A549 (cell line): ENCODE measurements at regions not wholly inside any gene's neighbourhood (a gene's known extent, or its start where the extent isn't known, plus 50 kb on each side); places are given as distances from the start of the nearest gene placed in this dataset.

ENCODE experiments used
- ATAC-seq, 2 experiments: fragments of 200-7000 bp in 1 of 2; fragments of >200 bp in 1 of 2; cut with Nextera tagmentation in 1 of 2; cut with Tn5 transposase in 1 of 2; 3 replicates each; pipeline versions ENCODE4 v1.8.0 to v1.9.1; 2018 to 2020; ENCODE audit warnings: mild to moderate bottlenecking in 1 of 2, moderate library complexity in 1 of 2
- CTCF ChIA-PET: fragments of 300-600 bp; sonication (Branson Sonifier 250); formaldehyde crosslinking; extraction: SDS; loops from one replicate; lab custom pipeline; 2021; ENCODE audit warnings: antibody characterized with exemption, inconsistent platforms; lab: Yijun Ruan, JAX
- POLR2A ChIA-PET: fragments of 350-600 bp; formaldehyde crosslinking; extraction: SDS; loops from one replicate; lab custom pipeline; 2021; ENCODE audit warnings: antibody characterized with exemption, inconsistent platforms; lab: Yijun Ruan, JAX
- DNase-seq, 2 experiments: peaks; one replicate each; pipeline versions ENCODE4 v3.0.0 to v3.0.0-alpha.2; 2011 to 2016; ENCODE audit warnings: low read depth in 1 of 2, low spot score in 1 of 2
- FAIRE-seq: peaks from 2 replicates; lab custom pipeline; 2011; peaks lifted over from hg19 to GRCh38; lab: Jason Lieb, UNC
- H3K27ac ChIP-seq, 2 experiments: fragments of >200 bp; sonication (Bioruptor Twin); formaldehyde crosslinking; 3 replicates each; pipeline ENCODE4 v1.5.1; 2016 to 2017
- H3K4me1 ChIP-seq: fragments of >200 bp; sonication (Bioruptor Twin); formaldehyde crosslinking; 3 replicates; pipeline ENCODE4 v1.6.1; 2016
- H3K4me2 ChIP-seq: fragments of >200 bp; sonication (Bioruptor Twin); formaldehyde crosslinking; 3 replicates; pipeline ENCODE4 v1.6.1; 2016
- H3K4me3 ChIP-seq: fragments of >200 bp; sonication (Bioruptor Twin); formaldehyde crosslinking; 3 replicates; pipeline ENCODE4 v1.5.1; 2016
- H3K9me3 ChIP-seq: fragments of >200 bp; sonication (Bioruptor Twin); formaldehyde crosslinking; 3 replicates; pipeline ENCODE4 v1.6.1; 2016
- CEBPB ChIP-seq, 2 experiments: fragments of >200 bp in 1 of 2; sonication (Bioruptor Twin) in 1 of 2; formaldehyde crosslinking in 1 of 2; IDR thresholded peaks; 2 replicates each; pipeline ENCODE4 v1.6.1; 2012 to 2016
- ELK1 ChIP-seq: fragments of 150-350 bp; IDR thresholded peaks from 2 replicates; pipeline ENCODE4 v1.6.1; 2014; ENCODE audit warnings: low read depth, mild to moderate bottlenecking, low read length
- JUNB ChIP-seq: fragments of >200 bp; sonication (Bioruptor Twin); formaldehyde crosslinking; IDR thresholded peaks from 2 replicates; pipeline ENCODE4 v1.6.1; 2016
- KDM1A ChIP-seq: fragments of 200-600 bp; sonication (generic); IDR thresholded peaks from 2 replicates; pipeline ENCODE4 v1.6.1; 2016; ENCODE audit warnings: low read depth, mild to moderate bottlenecking
- KDM5A ChIP-seq: fragments of 200-600 bp; sonication (generic); IDR thresholded peaks from 2 replicates; pipeline ENCODE4 v1.6.1; 2016; ENCODE audit warnings: antibody characterized with exemption, mild to moderate bottlenecking
- MAFK ChIP-seq: fragments of 450-650 bp; IDR thresholded peaks from 2 replicates; pipeline ENCODE4 v1.6.1; 2014; ENCODE audit not compliant: partially characterized antibody
- MAZ ChIP-seq: fragments of 150-350 bp; IDR thresholded peaks from 2 replicates; pipeline ENCODE4 v1.6.1; 2014; ENCODE audit warnings: antibody characterized with exemption, low read depth, low read length, borderline replicate concordance
- NFE2L2 ChIP-seq: fragments of 150-350 bp; conservative IDR thresholded peaks from 2 replicates; pipeline ENCODE4 v1.6.1; 2014; ENCODE audit warnings: low read length
- NR3C1 ChIP-seq: fragments of >200 bp; sonication (Bioruptor Twin); formaldehyde crosslinking; IDR thresholded peaks from 3 replicates; pipeline ENCODE4 v1.6.1; 2017
- PHF8 ChIP-seq: fragments of 200-600 bp; sonication (generic); IDR thresholded peaks from 2 replicates; pipeline ENCODE4 v1.6.1; 2016; ENCODE audit warnings: low read depth, mild to moderate bottlenecking, antibody characterized with exemption, moderate library complexity, borderline replicate concordance
- POLR2A ChIP-seq: IDR thresholded peaks from 2 replicates; pipeline ENCODE4 v1.6.1; 2012; ENCODE audit warnings: mild to moderate bottlenecking, low read length
- REST ChIP-seq: fragments of 200-600 bp; sonication (generic); IDR thresholded peaks from 2 replicates; pipeline ENCODE4 v1.6.1; 2016; ENCODE audit warnings: antibody characterized with exemption, mild to moderate bottlenecking, moderate library complexity
- RFX5 ChIP-seq: fragments of 450-650 bp; IDR thresholded peaks from 2 replicates; pipeline ENCODE4 v1.7.1; 2014; ENCODE audit warnings: antibody characterized with exemption, mild to moderate bottlenecking, moderate library complexity
- ZNF302 ChIP-seq: fragments of 250-450 bp; sonication (Bioruptor Pico); IDR thresholded peaks from 2 replicates; pipeline ENCODE4 v1.9.0; 2021; ENCODE audit warnings: inconsistent platforms, mild to moderate bottlenecking, moderate library complexity
- WGBS: methylation state at CpG from one replicate; pipeline ENCODE4 v1.1.6; 2017; ENCODE audit errors: missing lambda C conversion rate; 5-methylcytosine and 5-hydroxymethylcytosine counted together
- TF ChIP-seq, protein P1 (sequence below): fragments of >200 bp; sonication (Bioruptor Twin); formaldehyde crosslinking; IDR thresholded peaks from 2 replicates; pipeline ENCODE4 v1.6.1; 2016
- TF ChIP-seq, protein P2 (sequence below): fragments of >200 bp; sonication (Bioruptor Twin); formaldehyde crosslinking; IDR thresholded peaks from 3 replicates; pipeline ENCODE4 v1.5.1; 2016
- TF ChIP-seq, protein P3 (sequence below): fragments of 450-650 bp; IDR thresholded peaks from 2 replicates; pipeline ENCODE4 v1.6.1; 2014; ENCODE audit warnings: antibody characterized with exemption

- Histone ChIP-seq H3K4me1 (peaks cover 8% of the 10 kb centered on the region; the same call in 2 of the 3 replicates), H3K4me3 (no peak overlapping the region), H3K4me2 (no peak overlapping the region), H3K27ac (no peak overlapping the region), H3K9me3 (peaks cover 8% of the 10 kb centered on the region; the same call in 1 of the 3 replicates)
- DNase-seq (no peak), FAIRE-seq (no peak), ATAC-seq (no peak)
- ChIA-PET CTCF (interaction anchor here (1.4 kb wide), 1 partner anchor 17 kb away, joined by 3 read pairs; no protein-coding TSS in a partner anchor), POLR2A (no interaction called here)
- 70% methylated on average over 3 of the region's 3 CpGs for WGBS
- TF ChIP-seq, protein P1, sequence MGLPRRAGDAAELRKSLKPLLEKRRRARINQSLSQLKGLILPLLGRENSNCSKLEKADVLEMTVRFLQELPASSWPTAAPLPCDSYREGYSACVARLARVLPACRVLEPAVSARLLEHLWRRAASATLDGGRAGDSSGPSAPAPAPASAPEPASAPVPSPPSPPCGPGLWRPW = no peak
Observed at GRCh38 chr9:2459756-2460155, 161.8 kb upstream of the VLDLR start.

- ChIA-PET CTCF (interaction anchor here (1.3 kb wide), 1 partner anchor 11 kb away, joined by 4 read pairs; no protein-coding TSS in a partner anchor), POLR2A (no interaction called here)
- Histone ChIP-seq H3K9me3 (peaks cover 10% of the 10 kb centered on the region; the same call in 1 of the 3 replicates), H3K4me3 (no peak overlapping the region), H3K4me1 (peaks cover 17% of the 10 kb centered on the region), H3K4me2 (no peak overlapping the region), H3K27ac (no peak overlapping the region)
- TF ChIP-seq, protein P1 = no peak
- TF ChIP-seq NR3C1 = no peak
- no peak for TF ChIP-seq KDM5A
- no peak for TF ChIP-seq CEBPB (IDR thresholded peaks at IDR 0.05)
- TF ChIP-seq MAFK = no peak
- no peak for TF ChIP-seq RFX5
- TF ChIP-seq JUNB = no peak
- no peak for TF ChIP-seq POLR2A
- TF ChIP-seq REST = no peak
- no peak for TF ChIP-seq ZNF302
- no peak for TF ChIP-seq MAZ
- TF ChIP-seq KDM1A = no peak
- TF ChIP-seq PHF8 = no peak
- no peak for TF ChIP-seq NFE2L2
- no peak for TF ChIP-seq ELK1
- TF ChIP-seq, protein P2, sequence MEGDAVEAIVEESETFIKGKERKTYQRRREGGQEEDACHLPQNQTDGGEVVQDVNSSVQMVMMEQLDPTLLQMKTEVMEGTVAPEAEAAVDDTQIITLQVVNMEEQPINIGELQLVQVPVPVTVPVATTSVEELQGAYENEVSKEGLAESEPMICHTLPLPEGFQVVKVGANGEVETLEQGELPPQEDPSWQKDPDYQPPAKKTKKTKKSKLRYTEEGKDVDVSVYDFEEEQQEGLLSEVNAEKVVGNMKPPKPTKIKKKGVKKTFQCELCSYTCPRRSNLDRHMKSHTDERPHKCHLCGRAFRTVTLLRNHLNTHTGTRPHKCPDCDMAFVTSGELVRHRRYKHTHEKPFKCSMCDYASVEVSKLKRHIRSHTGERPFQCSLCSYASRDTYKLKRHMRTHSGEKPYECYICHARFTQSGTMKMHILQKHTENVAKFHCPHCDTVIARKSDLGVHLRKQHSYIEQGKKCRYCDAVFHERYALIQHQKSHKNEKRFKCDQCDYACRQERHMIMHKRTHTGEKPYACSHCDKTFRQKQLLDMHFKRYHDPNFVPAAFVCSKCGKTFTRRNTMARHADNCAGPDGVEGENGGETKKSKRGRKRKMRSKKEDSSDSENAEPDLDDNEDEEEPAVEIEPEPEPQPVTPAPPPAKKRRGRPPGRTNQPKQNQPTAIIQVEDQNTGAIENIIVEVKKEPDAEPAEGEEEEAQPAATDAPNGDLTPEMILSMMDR = no peak
- WGBS = 72% methylated on average over 5 of the region's 5 CpGs
- FAIRE-seq (no peak), ATAC-seq (no peak), DNase-seq (no peak)
Observed at GRCh38 chr9:2461892-2462291, 159.7 kb upstream of the VLDLR start.

GRCh38 chr9:2464624-2465023 is 157.0 kb upstream of the VLDLR start:
- WGBS = 47% methylated on average over 2 of the region's 2 CpGs
- ATAC-seq (no peak), FAIRE-seq (no peak), DNase-seq (no peak)
- POLR2A ChIA-PET = no interaction called here
- H3K4me3 ChIP-seq = no peak overlapping the region
- TF ChIP-seq, protein P3, sequence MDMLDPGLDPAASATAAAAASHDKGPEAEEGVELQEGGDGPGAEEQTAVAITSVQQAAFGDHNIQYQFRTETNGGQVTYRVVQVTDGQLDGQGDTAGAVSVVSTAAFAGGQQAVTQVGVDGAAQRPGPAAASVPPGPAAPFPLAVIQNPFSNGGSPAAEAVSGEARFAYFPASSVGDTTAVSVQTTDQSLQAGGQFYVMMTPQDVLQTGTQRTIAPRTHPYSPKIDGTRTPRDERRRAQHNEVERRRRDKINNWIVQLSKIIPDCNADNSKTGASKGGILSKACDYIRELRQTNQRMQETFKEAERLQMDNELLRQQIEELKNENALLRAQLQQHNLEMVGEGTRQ = no peak
- TF ChIP-seq KDM5A (no peak), NR3C1 (no peak)
- H3K4me1 ChIP-seq = peaks cover 19% of the 10 kb centered on the region
- peaks cover 10% of the 10 kb centered on the region; the same call in 1 of the 3 replicates for H3K9me3 ChIP-seq
- CTCF ChIA-PET = no interaction called here
- no peak overlapping the region for H3K27ac ChIP-seq
- H3K4me2 ChIP-seq = no peak overlapping the region
